Keratinocyte (primary cell): ENCODE measurements at regions not wholly inside any gene's neighbourhood (a gene's known extent, or its start where the extent isn't known, plus 50 kb on each side); places are given as distances from the start of the nearest gene placed in this dataset.

Source experiments
- DNase-seq: peaks from one replicate; pipeline ENCODE4 v3.0.0-alpha.2; 2011; ENCODE audit warnings: low read depth, missing footprints, low spot score
- FAIRE-seq: peaks from 2 replicates; lab custom pipeline; 2011; peaks lifted over from hg19 to GRCh38; lab: Jason Lieb, UNC
- H2AFZ ChIP-seq: 2 replicates; pipeline ENCODE4 v1.6.0; 2012; ENCODE audit warnings: low read length, control low read depth, inconsistent platforms; ENCODE audit not compliant: control insufficient read depth
- H3K27ac ChIP-seq: 2 replicates; pipeline ENCODE4 v1.5.1; 2011; ENCODE audit warnings: low read length; ENCODE audit not compliant: control insufficient read depth, insufficient read depth
- H3K27me3 ChIP-seq: 3 replicates; pipeline ENCODE4 v1.6.0; 2011; ENCODE audit warnings: low read length; ENCODE audit not compliant: control insufficient read depth, insufficient read depth; ENCODE audit errors: extremely low read depth
- H3K36me3 ChIP-seq, 2 experiments: 2 replicates in 1 of 2; 3 replicates in 1 of 2; pipeline ENCODE4 v1.5.1; 2011; ENCODE audit warnings: low read length in 2 of 2, mild to moderate bottlenecking in 1 of 2; ENCODE audit not compliant: control insufficient read depth in 2 of 2, insufficient read depth in 2 of 2; ENCODE audit errors: extremely low read depth in 1 of 2
- H3K4me1 ChIP-seq: 3 replicates; pipeline ENCODE4 v1.5.1; 2011; ENCODE audit warnings: low read length; ENCODE audit not compliant: control insufficient read depth, insufficient read depth; ENCODE audit errors: extremely low read depth
- H3K4me2 ChIP-seq: 3 replicates; pipeline ENCODE4 v1.6.0; 2011; ENCODE audit warnings: low read depth, low read length; ENCODE audit not compliant: control insufficient read depth, insufficient read depth; ENCODE audit errors: extremely low read depth
- H3K4me3 ChIP-seq, 3 experiments: fragments of 200-600 bp in 1 of 3; sonication (generic) in 1 of 3; 2 replicates in 2 of 3; 3 replicates in 1 of 3; pipeline ENCODE4 v1.5.1; 2011 to 2016; ENCODE audit warnings: low read length in 3 of 3, mild to moderate bottlenecking in 3 of 3, control low read depth in 2 of 3, inconsistent platforms in 1 of 3, low read depth in 1 of 3, mixed read lengths in 1 of 3, mixed run types in 1 of 3, moderate library complexity in 1 of 3; ENCODE audit not compliant: control insufficient read depth in 2 of 3, insufficient read depth in 2 of 3; ENCODE audit errors: extremely low read depth in 1 of 3
- H3K79me2 ChIP-seq: 2 replicates; pipeline ENCODE4 v1.6.0; 2012; ENCODE audit warnings: low read length; ENCODE audit not compliant: control insufficient read depth, insufficient read depth
- H3K9ac ChIP-seq: 3 replicates; pipeline ENCODE4 v1.6.0; 2011; ENCODE audit warnings: low read length; ENCODE audit not compliant: control insufficient read depth, insufficient read depth; ENCODE audit errors: extremely low read depth
- H3K9me1 ChIP-seq: 3 replicates; pipeline ENCODE4 v1.6.0; 2011; ENCODE audit warnings: low read length; ENCODE audit not compliant: control insufficient read depth, insufficient read depth; ENCODE audit errors: extremely low read depth
- H3K9me3 ChIP-seq: 2 replicates; pipeline ENCODE4 v1.5.1; 2012; ENCODE audit warnings: low read depth, low read length; ENCODE audit not compliant: control insufficient read depth
- H4K20me1 ChIP-seq: 3 replicates; pipeline ENCODE4 v1.6.0; 2011; ENCODE audit warnings: low read length; ENCODE audit not compliant: control insufficient read depth, insufficient read depth; ENCODE audit errors: extremely low read depth
- CTCF ChIP-seq, 3 experiments: IDR thresholded peaks in 1 of 3; conservative IDR thresholded peaks in 1 of 3; optimal IDR thresholded peaks in 1 of 3; 2 replicates in 2 of 3; 3 replicates in 1 of 3; pipeline versions ENCODE3 to v1.5.1; 2011; ENCODE audit warnings: low read length in 3 of 3, mild to moderate bottlenecking in 3 of 3, moderate library complexity in 2 of 3, control low read depth in 1 of 3, inconsistent platforms in 1 of 3; ENCODE audit not compliant: insufficient read depth in 2 of 3; ENCODE audit errors: extremely low read depth in 1 of 3
- EZH2 ChIP-seq: IDR thresholded peaks from one replicate; pipeline ENCODE4 v1.6.1; 2012; ENCODE audit warnings: inconsistent platforms, mild to moderate bottlenecking, low read length, moderate library complexity
- dilution Hi-C: fragments of 300-500 bp; cut with MboI; formaldehyde crosslinking; loops from one replicate; pipeline ENCODE4 v1.7.0; 2020; ENCODE audit warnings: low sequenced_read_pairs; ENCODE audit not compliant: extremely low pct_ligation_motif_present

GRCh38 chr5:109959652-109960051 lies 269.9 kb downstream of the MAN2A1 start:
- H3K9me1 ChIP-seq, result no peaks in the 10 kb centered on the region
- no peaks in the 10 kb centered on the region for H3K9me3 ChIP-seq
- no peak overlapping the region for H2AFZ ChIP-seq
- no peaks in the 10 kb centered on the region for H3K36me3 ChIP-seq
- H3K4me1 ChIP-seq, result peaks cover 10% of the 10 kb centered on the region
- no peaks in the 10 kb centered on the region for H3K79me2 ChIP-seq
- TF ChIP-seq EZH2 (no peak), CTCF (optimal IDR thresholded peaks at IDR 0.05 in 1 of 3, IDR thresholded peaks at IDR 0.05 in 1 of 3, conservative IDR thresholded peaks at IDR 0.05 in 1 of 3; ENCODE audit: extremely low read depth in 1 of 3, insufficient read depth in 2 of 3, low read length in 3 of 3) (no peak)
- H3K9ac ChIP-seq, result no peak overlapping the region
- no peaks in the 10 kb centered on the region for H3K27me3 ChIP-seq
- H4K20me1 ChIP-seq, result no peaks in the 10 kb centered on the region
- no peak overlapping the region for H3K27ac ChIP-seq
- H3K4me3 ChIP-seq, result no peak overlapping the region
- no peak for DNase-seq
- FAIRE-seq, result no peak
- dilution Hi-C loops, result no loop called here
- H3K4me2 ChIP-seq, result no peak overlapping the region

DNA sequence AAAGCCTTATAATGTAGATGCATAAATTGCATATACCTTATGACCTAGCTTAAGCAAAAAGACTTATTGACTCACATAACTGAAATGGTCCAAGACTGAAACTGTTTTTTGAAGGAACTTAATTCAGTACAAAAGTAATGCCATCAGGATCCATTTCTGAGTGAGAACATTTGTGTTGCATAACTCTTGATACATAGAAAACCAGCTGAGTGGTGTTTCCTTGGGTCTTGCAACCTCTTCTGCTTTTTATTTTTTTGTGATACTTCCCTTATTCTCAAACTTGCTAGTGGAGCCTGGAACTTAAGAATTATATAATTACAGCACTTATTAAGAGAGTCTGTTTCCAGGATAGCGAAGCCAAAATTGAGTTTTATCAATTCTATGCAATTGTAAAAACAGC lies 272.0 kb downstream of the MAN2A1 start:
- Histone ChIP-seq H3K9me3 (no peaks in the 10 kb centered on the region), H3K4me3 (no peak overlapping the region), H3K4me2 (no peak overlapping the region), H2AFZ (no peak overlapping the region), H3K27ac (no peak overlapping the region), H3K4me1 (peaks cover 10% of the 10 kb centered on the region), H3K27me3 (no peaks in the 10 kb centered on the region), H3K9ac (no peak overlapping the region), H3K9me1 (no peaks in the 10 kb centered on the region), H3K79me2 (no peaks in the 10 kb centered on the region), H4K20me1 (no peaks in the 10 kb centered on the region), H3K36me3 (no peaks in the 10 kb centered on the region)
- DNase-seq (no peak), FAIRE-seq (no peak)
- TF ChIP-seq EZH2, result no peak
- no peak for TF ChIP-seq CTCF (optimal IDR thresholded peaks at IDR 0.05 in 1 of 3, IDR thresholded peaks at IDR 0.05 in 1 of 3, conservative IDR thresholded peaks at IDR 0.05 in 1 of 3; ENCODE audit: extremely low read depth in 1 of 3, insufficient read depth in 2 of 3, low read length in 3 of 3)
- dilution Hi-C loops, result no loop called here
